GM23338 (cell line): ENCODE measurements at regions not wholly inside any gene's neighbourhood (a gene's known extent, or its start where the extent isn't known, plus 50 kb on each side); places are given as distances from the start of the nearest gene placed in this dataset.

Source experiments
- CREB1 ChIP-seq: fragments of 250-450 bp; sonication (Bioruptor Pico); IDR thresholded peaks from 2 replicates; pipeline ENCODE4 v1.5.0; 2020; ENCODE audit warnings: low read depth, mild to moderate bottlenecking, moderate library complexity
- CTCF ChIP-seq, 2 experiments: fragments of 200-600 bp in 1 of 2; sonication (generic) in 1 of 2; conservative IDR thresholded peaks; 2 replicates each; pipeline versions ENCODE4 v1.5.1 to v1.6.1; 2016 to 2017; ENCODE audit warnings: antibody characterized with exemption in 2 of 2, low read depth in 2 of 2, mild to moderate bottlenecking in 2 of 2, moderate library complexity in 1 of 2
- ETS1 ChIP-seq: IDR thresholded peaks from 2 replicates; pipeline ENCODE4 v1.6.1; 2016; ENCODE audit warnings: antibody characterized with exemption
- EZH2 ChIP-seq: fragments of 200-600 bp; sonication (generic); IDR thresholded peaks from one replicate; pipeline ENCODE4 v1.8.0; 2017; ENCODE audit warnings: antibody characterized with exemption, mild to moderate bottlenecking, low read depth; ENCODE audit not compliant: unreplicated experiment
- EZH2phosphoT487 ChIP-seq: fragments of 200-600 bp; sonication (generic); IDR thresholded peaks from one replicate; pipeline ENCODE4 v1.8.1; 2018; ENCODE audit warnings: antibody characterized with exemption; ENCODE audit not compliant: unreplicated experiment
- JUNB ChIP-seq: IDR thresholded peaks from one replicate; pipeline ENCODE4 v1.6.1; 2016; ENCODE audit warnings: antibody characterized with exemption; ENCODE audit not compliant: unreplicated experiment
- POLR2AphosphoS5 ChIP-seq: IDR thresholded peaks from 2 replicates; pipeline ENCODE4 v1.6.1; 2016; ENCODE audit warnings: antibody characterized with exemption, low read depth
- REST ChIP-seq: IDR thresholded peaks from one replicate; pipeline ENCODE4 v1.6.1; 2018; ENCODE audit warnings: antibody characterized with exemption; ENCODE audit not compliant: unreplicated experiment
- STAT1 ChIP-seq: IDR thresholded peaks from one replicate; pipeline ENCODE4 v1.6.1; 2016; ENCODE audit warnings: antibody characterized with exemption; ENCODE audit not compliant: unreplicated experiment
- ZNF331 ChIP-seq: fragments of 250-450 bp; sonication (Bioruptor Pico); IDR thresholded peaks from 2 replicates; pipeline ENCODE4 v1.5.0; 2020; ENCODE audit warnings: low read depth, mild to moderate bottlenecking, moderate library complexity
- ZNF462 ChIP-seq: fragments of 250-450 bp; sonication (Bioruptor Pico); IDR thresholded peaks from 2 replicates; pipeline ENCODE4 v1.5.0; 2020; ENCODE audit warnings: mild to moderate bottlenecking, moderate library complexity

GRCh38 chr15:29433507-29434248 lies 164.1 kb upstream of the NSMCE3 start:
- TF ChIP-seq CTCF (conservative IDR thresholded peaks at IDR 0.05; ENCODE audit: low read depth in 2 of 2) (no peak), POLR2AphosphoS5 (no peak), EZH2 (no peak), REST (no peak), ZNF331 (CRISPR knock-in tag) (no peak), ETS1 (no peak), JUNB (no peak), EZH2phosphoT487 (no peak), STAT1 (no peak), ZNF462 (CRISPR knock-in tag) (no peak), CREB1 (CRISPR knock-in tag) (no peak)
